ENCODE measurements at regions not wholly inside any gene's neighbourhood (a gene's known extent, or its start where the extent isn't known, plus 50 kb on each side); places are given as distances from the start of the nearest gene placed in this dataset.

DNA sequence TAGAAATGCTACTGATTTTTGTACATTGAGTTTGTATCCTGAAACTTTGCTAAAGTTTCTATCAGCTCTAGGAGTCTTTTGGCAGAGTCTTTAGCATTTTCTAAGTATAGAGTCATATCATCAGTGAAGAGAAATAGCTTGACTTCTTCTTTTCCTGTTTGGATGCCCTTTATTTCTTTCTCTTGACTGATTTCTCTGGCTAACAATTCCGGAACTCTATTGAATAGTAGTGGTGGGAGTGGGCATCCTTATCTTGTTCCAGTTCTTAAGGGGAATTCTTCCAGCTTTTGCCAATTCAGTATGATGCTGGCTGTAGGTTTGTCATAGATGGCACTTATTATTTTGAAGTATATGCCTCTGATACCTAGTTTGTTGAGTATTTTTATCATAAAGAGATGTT lies 197.7 kb downstream of the AASDHPPT start:
- no peak for DNase-seq (ENCODE audit: low spot score in 2 of 2)
- Histone ChIP-seq H3K36me3 (no peaks in the 10 kb centered on the region), H3K27ac (no peak overlapping the region), H3K4me3 (no peak overlapping the region), H3K4me1 (no peaks in the 10 kb centered on the region), H3K27me3 (no peaks in the 10 kb centered on the region), H3K9me3 (no peaks in the 10 kb centered on the region)
- TF ChIP-seq POLR2AphosphoS5 (IDR thresholded peaks at IDR 0.05) (no peak), POLR2A (IDR thresholded peaks at IDR 0.05) (no peak)
- TF ChIP-seq, protein P1, sequence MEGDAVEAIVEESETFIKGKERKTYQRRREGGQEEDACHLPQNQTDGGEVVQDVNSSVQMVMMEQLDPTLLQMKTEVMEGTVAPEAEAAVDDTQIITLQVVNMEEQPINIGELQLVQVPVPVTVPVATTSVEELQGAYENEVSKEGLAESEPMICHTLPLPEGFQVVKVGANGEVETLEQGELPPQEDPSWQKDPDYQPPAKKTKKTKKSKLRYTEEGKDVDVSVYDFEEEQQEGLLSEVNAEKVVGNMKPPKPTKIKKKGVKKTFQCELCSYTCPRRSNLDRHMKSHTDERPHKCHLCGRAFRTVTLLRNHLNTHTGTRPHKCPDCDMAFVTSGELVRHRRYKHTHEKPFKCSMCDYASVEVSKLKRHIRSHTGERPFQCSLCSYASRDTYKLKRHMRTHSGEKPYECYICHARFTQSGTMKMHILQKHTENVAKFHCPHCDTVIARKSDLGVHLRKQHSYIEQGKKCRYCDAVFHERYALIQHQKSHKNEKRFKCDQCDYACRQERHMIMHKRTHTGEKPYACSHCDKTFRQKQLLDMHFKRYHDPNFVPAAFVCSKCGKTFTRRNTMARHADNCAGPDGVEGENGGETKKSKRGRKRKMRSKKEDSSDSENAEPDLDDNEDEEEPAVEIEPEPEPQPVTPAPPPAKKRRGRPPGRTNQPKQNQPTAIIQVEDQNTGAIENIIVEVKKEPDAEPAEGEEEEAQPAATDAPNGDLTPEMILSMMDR (IDR thresholded peaks at IDR 0.05) = no peak
- intact Hi-C loops (cut with DNase I; ENCODE audit: low total_unique reads) = no loop called here

DNA sequence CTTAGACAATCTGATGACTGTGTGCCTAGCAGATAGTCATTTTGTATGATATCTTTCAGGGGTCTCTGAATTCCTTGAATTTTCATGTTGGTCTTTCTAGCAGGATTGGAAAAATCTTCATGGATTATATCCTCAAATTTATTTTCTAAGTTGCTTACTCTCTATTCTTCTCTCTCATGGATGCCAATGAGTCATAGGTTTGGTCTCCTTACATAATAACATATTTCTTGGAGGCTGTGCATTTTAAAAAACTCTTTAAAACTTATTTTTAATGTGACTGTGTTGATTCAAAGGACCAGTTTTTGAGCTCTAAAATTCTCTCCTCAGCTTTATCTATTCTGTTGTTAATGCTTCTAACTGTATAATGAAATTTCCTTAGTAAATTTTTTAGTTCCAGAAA lies 198.7 kb downstream of the AASDHPPT start:
- H3K9me3 ChIP-seq = no peaks in the 10 kb centered on the region
- intact Hi-C loops (cut with DNase I; ENCODE audit: low total_unique reads) = no loop called here
- TF ChIP-seq POLR2AphosphoS5 (IDR thresholded peaks at IDR 0.05) = no peak
- TF ChIP-seq POLR2A (IDR thresholded peaks at IDR 0.05) = no peak
- TF ChIP-seq, protein P1 (IDR thresholded peaks at IDR 0.05) = no peak
- H3K4me3 ChIP-seq = no peak overlapping the region
- H3K36me3 ChIP-seq = no peaks in the 10 kb centered on the region
- H3K27ac ChIP-seq = no peak overlapping the region
- no peaks in the 10 kb centered on the region for H3K27me3 ChIP-seq
- no peak for DNase-seq (ENCODE audit: low spot score in 2 of 2)
- no peaks in the 10 kb centered on the region for H3K4me1 ChIP-seq

DNA sequence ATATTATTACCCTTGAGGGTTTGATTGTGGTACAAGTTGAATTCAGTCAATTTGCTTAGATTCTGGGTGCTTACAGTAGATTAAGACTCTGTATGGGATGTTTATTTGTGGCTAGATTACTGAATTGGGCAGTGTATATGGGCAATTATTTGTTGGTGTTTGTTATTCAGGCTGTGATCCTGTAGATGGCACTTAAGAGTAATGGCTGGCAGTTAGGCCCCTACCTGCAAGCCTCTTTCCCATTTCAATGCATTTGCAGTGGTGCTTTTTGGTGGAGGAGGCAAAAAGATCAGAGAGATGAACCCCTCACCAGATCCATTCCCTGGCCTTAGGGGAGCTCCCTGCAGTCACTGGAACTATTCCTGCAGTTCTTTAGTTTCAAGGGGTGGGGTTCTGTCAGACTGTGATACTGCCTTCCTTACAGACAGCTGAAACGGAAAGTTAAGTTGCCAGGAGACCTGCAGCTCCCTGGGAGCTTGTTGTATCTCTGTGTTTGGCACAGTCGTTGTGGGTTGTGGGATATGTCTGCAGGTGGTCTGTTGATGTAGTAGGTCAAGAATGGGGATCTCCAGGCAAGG lies 199.5 kb downstream of the AASDHPPT start:
- no peak for TF ChIP-seq POLR2A (IDR thresholded peaks at IDR 0.05)
- TF ChIP-seq, protein P1 (IDR thresholded peaks at IDR 0.05) = no peak
- no peak for TF ChIP-seq POLR2AphosphoS5 (IDR thresholded peaks at IDR 0.05)
- no peak overlapping the region for H3K27ac ChIP-seq
- no peak overlapping the region for H3K4me3 ChIP-seq
- intact Hi-C loops (cut with DNase I; ENCODE audit: low total_unique reads) = no loop called here
- H3K4me1 ChIP-seq = no peaks in the 10 kb centered on the region
- DNase-seq (ENCODE audit: low spot score in 2 of 2) = no peak
- no peaks in the 10 kb centered on the region for H3K9me3 ChIP-seq
- no peaks in the 10 kb centered on the region for H3K36me3 ChIP-seq
- no peaks in the 10 kb centered on the region for H3K27me3 ChIP-seq

DNA sequence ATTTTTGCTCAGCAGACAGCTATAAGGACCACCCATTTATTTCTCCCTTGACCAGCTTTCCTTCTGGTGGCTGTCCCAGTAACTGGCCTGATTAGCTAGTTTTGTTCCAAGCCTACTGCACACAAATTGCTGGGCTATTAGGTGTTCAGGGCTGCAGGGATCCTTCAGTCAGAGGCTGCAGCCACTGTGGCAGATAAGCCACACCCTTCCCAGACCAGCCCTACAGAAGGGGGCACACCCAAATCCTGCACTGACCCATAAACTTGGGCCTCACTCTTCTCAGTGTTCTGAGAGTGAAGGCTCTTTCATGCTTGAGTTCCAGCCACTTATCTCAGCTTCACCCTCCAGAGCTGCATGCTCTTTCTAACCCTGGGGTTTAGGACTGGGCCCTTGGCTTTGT lies 200.0 kb downstream of the AASDHPPT start:
- no peaks in the 10 kb centered on the region for H3K4me1 ChIP-seq
- H3K4me3 ChIP-seq = no peak overlapping the region
- no peaks in the 10 kb centered on the region for H3K27me3 ChIP-seq
- TF ChIP-seq, protein P1 (IDR thresholded peaks at IDR 0.05) = no peak
- TF ChIP-seq POLR2A (IDR thresholded peaks at IDR 0.05) (no peak), POLR2AphosphoS5 (IDR thresholded peaks at IDR 0.05) (no peak)
- no peaks in the 10 kb centered on the region for H3K9me3 ChIP-seq
- intact Hi-C loops (cut with DNase I; ENCODE audit: low total_unique reads) = no loop called here
- H3K27ac ChIP-seq = no peak overlapping the region
- H3K36me3 ChIP-seq = no peaks in the 10 kb centered on the region
- no peak for DNase-seq (ENCODE audit: low spot score in 2 of 2)

DNA sequence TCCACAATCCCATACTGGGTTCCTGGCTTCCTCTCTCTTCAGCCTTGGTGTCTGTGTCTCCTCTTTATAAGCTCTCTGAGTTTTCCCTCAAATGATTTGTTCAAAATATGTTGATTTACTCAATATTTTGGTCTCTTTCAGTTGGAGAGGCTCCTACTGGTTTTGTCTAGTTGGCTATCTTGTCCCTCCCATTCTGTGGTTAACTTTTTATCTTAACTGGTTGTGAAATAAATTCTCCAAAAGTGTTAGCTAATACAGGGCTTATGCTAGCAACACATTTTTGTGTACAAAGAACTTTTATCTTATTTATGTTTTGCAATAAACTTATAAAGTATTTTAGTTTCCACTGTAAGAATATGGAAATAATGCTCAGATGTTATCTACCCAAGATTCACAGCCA lies 200.9 kb downstream of the AASDHPPT start:
- TF ChIP-seq, protein P1 (IDR thresholded peaks at IDR 0.05) = no peak
- no peak for TF ChIP-seq POLR2A (IDR thresholded peaks at IDR 0.05)
- TF ChIP-seq POLR2AphosphoS5 (IDR thresholded peaks at IDR 0.05) = no peak
- intact Hi-C loops (cut with DNase I; ENCODE audit: low total_unique reads) = no loop called here
- Histone ChIP-seq H3K4me1 (no peaks in the 10 kb centered on the region), H3K27ac (no peak overlapping the region), H3K4me3 (no peak overlapping the region), H3K36me3 (no peaks in the 10 kb centered on the region), H3K9me3 (no peaks in the 10 kb centered on the region), H3K27me3 (no peaks in the 10 kb centered on the region)
- no peak for DNase-seq (ENCODE audit: low spot score in 2 of 2)

All from breast epithelium (tissue), 4 donors.